HL-60 (cell line): ENCODE measurements at regions not wholly inside any gene's neighbourhood (a gene's known extent, or its start where the extent isn't known, plus 50 kb on each side); places are given as distances from the start of the nearest gene placed in this dataset.

Experiments
- DNase-seq, 2 experiments: peaks; one replicate each; pipeline ENCODE4 v3.0.0-alpha.2; 2010 to 2020; ENCODE audit warnings: low read depth in 1 of 2, low spot score in 1 of 2
- H3K27ac ChIP-seq: fragments of 250-450 bp; sonication (Bioruptor Pico); replicated peaks from 2 replicates; pipeline ENCODE4 v1.5.1; 2020; ENCODE audit warnings: mild to moderate bottlenecking, moderate library complexity
- H3K27me3 ChIP-seq: fragments of 250-450 bp; sonication (Bioruptor Pico); 2 replicates; pipeline ENCODE4 v1.5.1; 2021; ENCODE audit warnings: mild to moderate bottlenecking, moderate library complexity; ENCODE audit not compliant: insufficient read depth, poor library complexity, severe bottlenecking
- H3K4me3 ChIP-seq: replicated peaks from 2 replicates; pipeline ENCODE4 v1.5.1; 2011; ENCODE audit warnings: mild to moderate bottlenecking, control low read depth, low read length; ENCODE audit not compliant: insufficient read depth
- CTCF ChIP-seq: IDR thresholded peaks from one replicate; pipeline ENCODE4 v1.5.1; 2011; ENCODE audit warnings: low read length, control low read depth, inconsistent platforms; ENCODE audit not compliant: insufficient read depth
- GABPA ChIP-seq: IDR thresholded peaks from 2 replicates; pipeline ENCODE4 v1.6.1; 2012; ENCODE audit warnings: low read depth
- POLR2AphosphoS5 ChIP-seq: IDR thresholded peaks from 2 replicates; pipeline ENCODE4 v1.6.1; 2012; ENCODE audit warnings: low read depth
- REST ChIP-seq: IDR thresholded peaks from 2 replicates; pipeline ENCODE4 v1.6.1; 2012; ENCODE audit warnings: low read depth; ENCODE audit not compliant: insufficient replicate concordance
- SPI1 ChIP-seq: IDR thresholded peaks from 2 replicates; pipeline ENCODE4 v1.6.1; 2012; ENCODE audit warnings: low read depth, mild to moderate bottlenecking, borderline replicate concordance

- no peak for DNase-seq
- no peaks in the 10 kb centered on the region for H3K27me3 ChIP-seq
- TF ChIP-seq GABPA (no peak), REST (no peak), CTCF (no peak), SPI1 (no peak), POLR2AphosphoS5 (no peak)
- H3K4me3 ChIP-seq, result no peak overlapping the region
- H3K27ac ChIP-seq, result no peak overlapping the region
Measured at GRCh38 chr3:69463531-69463930, 77.6 kb upstream of the FRMD4B start.

- no peak for TF ChIP-seq REST
- no peak overlapping the region for H3K4me3 ChIP-seq
- no peaks in the 10 kb centered on the region for H3K27me3 ChIP-seq
- H3K27ac ChIP-seq, result no peak overlapping the region
- DNase-seq, result no peak
Measured at GRCh38 chr3:69462826-69463100, 76.9 kb upstream of the FRMD4B start.

GRCh38 chr3:69462022-69462825 lies 76.3 kb upstream of the FRMD4B start:
- Histone ChIP-seq H3K4me3 (no peak overlapping the region), H3K27me3 (no peaks in the 10 kb centered on the region), H3K27ac (no peak overlapping the region)
- DNase-seq, result no peak
- TF ChIP-seq REST (no peak), SPI1 (no peak), GABPA (no peak), POLR2AphosphoS5 (no peak), CTCF (no peak)

- DNase-seq, result no peak
- Histone ChIP-seq H3K4me3 (no peak overlapping the region), H3K27ac (no peak overlapping the region), H3K27me3 (no peaks in the 10 kb centered on the region)
- TF ChIP-seq REST, result no peak
- TF ChIP-seq GABPA, result no peak
- no peak for TF ChIP-seq POLR2AphosphoS5
- TF ChIP-seq SPI1, result no peak
- TF ChIP-seq CTCF, result no peak
Measured at GRCh38 chr3:69460034-69460433, 74.1 kb upstream of the FRMD4B start.
